T-helper 2 cell treated with Interferon-gamma antibody and Interleukin-4, amounts not matched to agents 100 ng/mL and 5 ng/mL, for 36 hours (primary cell): ENCODE measurements at regions not wholly inside any gene's neighbourhood (a gene's known extent, or its start where the extent isn't known, plus 50 kb on each side); places are given as distances from the start of the nearest gene placed in this dataset.

Experiments
- intact Hi-C: fragments of 100-400 bp; cut with micrococcal nuclease; formaldehyde crosslinking; loops from one replicate; pipeline ENCODE4 v1.15.1; 2023

DNA sequence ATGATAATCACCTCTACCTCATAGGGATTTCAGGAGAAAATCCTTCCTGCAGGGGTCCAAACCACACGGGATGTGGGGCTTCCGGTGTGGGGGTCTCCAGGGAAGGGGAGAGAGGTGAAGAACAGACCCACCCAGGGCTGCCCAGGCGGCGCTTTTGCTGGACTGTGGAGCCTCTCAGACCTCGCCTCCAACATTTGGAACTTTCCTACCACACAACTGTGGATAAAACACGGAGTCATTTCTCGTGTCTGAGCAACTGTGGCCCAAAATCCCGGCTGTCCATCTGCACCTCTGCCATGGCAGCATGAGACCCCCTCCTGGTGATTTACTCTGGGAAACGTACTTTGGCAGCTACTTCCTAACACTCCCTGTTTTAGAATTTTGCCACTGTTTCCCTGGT is 307.8 kb upstream of the IRX4 start:
- intact Hi-C loops = no loop called here

DNA sequence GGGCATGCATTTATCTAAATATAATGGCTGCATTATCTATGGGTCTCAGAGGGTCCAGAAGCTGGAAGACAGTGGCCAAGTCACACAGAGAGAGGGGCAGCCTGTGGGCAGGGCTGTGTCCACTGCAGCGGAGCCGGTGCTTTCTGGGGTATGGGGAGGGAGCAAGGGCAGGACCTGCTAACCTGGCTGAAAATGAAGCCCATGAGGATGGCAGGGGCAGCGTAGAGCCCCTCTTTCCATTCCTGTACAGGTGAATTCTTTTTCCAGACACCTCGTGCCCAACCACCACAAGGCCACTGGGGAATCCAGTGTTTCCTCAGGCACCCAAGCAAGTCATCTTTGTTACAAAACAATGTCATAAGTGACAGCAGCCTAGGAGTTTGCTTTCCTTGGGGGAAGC is 305.9 kb upstream of the IRX4 start:
- intact Hi-C loops = no loop called here

DNA sequence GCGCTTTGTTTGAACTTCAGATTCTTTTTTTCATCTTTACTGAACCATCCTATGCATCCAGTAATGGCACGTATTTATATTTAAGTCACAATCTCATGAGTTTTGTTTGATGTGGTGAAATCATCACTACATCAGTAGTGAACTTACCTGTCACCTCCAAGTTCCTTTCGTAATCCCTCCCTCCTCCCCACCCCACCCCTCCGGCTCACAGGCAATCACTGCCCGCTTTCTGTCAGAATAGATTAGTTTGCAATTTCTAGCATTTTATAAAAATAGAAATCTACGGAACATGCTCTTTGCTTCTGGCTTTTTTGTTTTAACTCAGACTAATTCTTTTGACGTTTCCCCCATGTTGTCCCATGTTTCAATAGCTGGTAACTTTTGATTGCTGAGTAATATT is 305.4 kb upstream of the IRX4 start:
- intact Hi-C loops = no loop called here

DNA sequence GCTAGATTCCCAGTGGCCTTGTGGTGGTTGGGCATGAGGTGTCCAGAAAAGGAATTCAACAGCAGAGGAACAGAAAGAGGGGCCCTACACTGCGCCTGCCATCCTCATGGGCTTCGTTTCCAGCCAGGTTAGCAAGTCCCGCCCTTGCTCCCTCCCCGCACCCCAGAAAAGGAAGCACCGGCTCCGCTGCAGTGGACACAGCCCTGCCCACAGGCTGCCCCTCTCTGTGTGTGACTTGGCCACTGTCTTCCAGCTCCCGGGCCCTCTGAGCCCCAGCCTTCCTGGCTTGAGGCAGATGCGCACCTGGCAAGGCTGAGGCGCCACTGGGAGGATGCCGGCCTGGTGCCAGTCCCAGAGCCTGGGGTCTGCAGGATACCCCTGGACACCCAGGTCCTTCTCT is 305.0 kb upstream of the IRX4 start:
- intact Hi-C loops = no loop called here

DNA sequence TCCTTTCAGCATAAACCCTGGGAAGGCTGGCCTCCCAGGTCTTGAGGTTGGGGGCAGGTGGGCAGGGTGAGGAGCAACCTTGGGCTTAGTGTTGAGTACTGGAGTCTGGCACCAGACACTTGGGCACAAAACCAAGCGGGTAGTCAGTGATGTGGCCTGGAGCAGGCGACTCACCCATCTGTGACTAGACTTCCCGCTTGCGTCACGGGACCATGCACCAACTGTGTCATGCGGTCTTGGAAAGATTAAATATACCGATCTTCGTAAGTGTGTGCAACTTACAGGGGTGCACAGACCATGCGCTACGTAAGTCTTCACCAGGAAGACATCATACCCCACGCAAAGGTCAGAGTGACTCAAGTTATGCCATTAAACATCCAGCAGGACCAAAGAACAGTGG is 304.4 kb upstream of the IRX4 start:
- intact Hi-C loops = no loop called here

DNA sequence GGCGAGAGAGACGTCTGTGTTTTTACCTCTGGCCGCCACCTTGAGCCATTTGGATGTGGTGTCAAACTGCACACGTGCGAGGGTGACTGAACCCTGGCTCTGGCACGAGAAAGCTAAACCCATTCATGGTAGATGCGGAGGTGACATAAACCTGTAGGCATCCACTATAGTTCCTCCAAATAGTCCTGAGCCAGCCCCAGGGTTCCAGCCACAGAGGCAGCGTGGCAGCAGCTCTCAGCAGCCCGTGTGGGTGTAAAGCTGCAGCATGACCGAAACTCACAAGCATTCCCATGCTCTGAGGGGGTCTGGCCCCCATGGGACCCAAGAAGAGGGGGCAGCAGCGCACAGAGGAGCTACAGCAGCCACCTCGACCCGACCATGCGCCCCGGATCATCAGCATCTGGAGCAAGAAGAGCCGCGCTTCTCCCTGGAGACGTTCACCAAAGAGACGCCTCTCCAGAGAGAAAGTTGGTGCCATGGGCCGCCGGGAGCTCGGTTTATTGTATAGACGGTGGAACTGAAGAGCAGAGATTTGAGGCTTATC is 303.8 kb upstream of the IRX4 start:
- intact Hi-C loops = no loop called here

DNA sequence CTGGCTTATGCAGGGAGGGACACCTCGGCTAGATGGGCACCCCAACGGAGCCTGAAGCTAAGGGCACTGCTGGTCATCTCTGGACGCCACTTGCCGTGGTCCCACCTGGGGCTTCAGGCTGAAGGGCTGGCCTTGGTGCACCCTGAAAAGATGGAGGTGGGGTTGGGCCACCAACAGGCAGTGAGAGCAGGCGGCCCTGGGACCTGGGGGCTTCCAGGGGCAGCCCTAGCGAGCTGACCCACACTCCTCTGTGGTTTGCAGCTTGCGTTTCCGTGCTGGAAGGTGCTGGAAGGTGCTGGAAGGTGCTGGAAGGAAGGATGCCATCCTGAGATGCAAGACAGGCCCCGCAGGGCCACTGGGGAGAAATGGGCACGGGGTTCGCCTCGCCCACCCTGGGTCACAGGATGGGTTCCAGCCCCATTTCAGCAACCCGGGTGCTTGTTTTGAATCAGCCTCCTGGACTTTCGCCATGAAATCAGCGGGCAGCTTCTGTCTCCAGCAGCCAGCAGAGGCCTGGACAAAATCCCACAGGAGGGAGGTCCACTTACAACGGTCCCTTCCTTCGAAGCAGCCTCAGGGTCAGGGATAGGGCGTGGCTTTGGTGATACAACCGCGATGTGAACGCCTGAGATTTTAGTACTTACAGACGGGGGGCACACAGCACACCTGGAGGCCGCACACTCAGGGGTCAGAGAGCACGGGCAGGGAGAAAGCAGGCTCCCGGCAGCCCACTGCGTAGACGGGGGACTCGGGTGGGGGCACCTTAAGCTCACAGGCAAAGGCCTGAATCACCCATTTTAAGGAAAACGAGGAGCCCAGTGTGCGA is 303.1 kb upstream of the IRX4 start:
- intact Hi-C loops = no loop called here

DNA sequence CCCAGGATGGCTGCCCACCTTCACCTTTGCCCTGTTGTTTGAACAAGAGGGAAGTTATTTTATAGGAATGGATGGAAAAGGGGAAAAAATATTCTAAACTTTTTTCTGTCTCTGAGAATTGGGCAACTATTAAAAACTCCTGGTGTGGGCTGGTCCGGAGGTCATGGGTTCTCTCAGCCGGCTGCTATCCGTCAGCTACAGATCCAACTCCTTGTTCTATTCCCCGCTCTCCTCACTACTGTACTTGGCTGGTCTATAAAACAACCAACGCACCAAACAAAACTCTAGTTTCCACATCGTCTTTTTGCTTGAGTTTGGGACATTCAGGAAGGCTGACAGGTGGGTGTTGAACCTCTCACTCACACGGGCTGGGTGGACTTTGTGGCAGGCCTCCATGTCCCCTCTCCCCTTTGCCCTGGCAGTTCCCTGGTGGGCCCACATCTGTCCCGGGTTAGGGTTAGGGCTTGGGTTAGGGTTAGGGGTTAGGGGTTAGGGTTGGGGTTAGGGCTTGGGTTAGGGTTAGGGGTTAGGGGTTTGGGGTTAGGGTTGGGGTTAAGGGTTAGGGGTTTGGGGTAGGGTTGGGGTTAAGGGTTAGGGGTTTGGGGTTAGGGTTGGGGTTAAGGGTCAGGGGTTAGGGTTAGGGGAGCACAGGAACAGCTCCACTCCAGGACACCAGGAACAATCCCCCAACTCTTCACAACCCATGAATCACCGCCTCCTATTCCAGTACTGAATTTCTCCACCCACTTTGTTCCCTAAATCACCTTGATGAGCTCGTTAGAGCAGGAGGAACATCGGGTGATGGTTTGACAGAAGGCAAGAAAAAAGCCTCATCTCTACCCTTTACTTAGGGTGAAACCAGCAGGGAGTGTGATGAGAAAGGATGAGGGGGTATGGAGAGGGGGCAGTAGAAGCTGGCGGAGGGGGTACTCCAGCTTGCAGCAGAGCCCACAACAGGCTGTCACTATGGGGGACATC is 302.1 kb upstream of the IRX4 start:
- intact Hi-C loops = no loop called here

DNA sequence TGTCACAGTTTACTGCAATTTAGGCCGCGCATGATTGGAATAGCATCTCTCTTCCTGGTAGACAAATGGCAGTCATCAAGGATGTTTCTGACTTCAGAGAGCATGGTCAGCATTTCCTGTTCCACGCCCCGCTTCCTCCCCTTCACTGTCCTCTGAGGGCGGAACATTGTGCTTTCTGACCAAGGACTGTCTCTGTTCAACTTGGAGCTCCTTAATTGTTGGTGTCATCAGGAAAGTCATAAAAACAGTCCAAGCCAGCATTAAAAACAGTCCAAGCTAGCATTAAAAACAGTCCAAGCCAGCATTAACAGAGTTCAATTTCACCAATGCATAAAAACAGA is 301.3 kb upstream of the IRX4 start:
- intact Hi-C loops = no loop called here

DNA sequence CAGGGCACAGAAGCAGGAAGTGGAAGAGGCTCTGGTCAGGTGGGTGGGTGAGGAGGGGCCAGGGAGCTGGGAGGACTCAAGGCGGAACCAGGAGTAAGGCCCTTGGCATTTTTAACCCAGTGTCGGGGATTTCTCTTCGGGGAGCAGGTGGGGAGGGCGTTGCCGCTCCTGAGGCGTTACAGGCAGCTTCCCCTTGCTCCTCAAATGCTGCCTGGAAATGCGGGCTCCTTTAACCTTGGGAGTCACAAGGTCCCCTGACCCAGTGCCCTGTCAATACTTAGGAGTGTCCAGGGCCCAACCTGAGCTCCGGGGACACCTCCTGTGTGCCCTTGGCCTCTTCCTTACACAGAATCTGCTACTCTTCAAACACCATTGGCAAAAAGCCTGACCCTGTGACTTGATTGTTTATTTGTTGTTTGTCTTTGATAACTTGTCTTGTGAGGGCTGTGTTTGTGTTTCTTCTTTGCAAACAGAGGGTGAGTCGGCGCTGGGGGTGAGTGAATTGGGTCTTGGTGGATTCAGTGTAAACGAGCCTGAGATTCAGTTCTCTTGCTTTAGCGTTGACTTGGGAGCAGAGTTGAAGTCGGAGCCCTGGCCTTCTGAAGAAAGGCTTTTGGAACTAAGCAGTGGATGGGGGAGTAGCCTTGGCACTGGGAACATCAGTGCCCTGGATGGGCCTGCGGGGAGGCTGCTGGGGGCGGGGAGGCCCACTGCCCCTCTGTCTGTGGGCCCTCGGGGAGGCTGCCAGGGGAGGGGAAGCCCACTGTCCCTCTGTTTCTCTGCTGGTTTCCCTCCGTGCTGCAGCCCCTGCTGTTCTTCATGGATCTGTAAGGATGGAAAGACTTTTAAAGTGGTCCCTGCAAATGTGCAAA is 300.7 kb upstream of the IRX4 start:
- intact Hi-C loops = no loop called here

DNA sequence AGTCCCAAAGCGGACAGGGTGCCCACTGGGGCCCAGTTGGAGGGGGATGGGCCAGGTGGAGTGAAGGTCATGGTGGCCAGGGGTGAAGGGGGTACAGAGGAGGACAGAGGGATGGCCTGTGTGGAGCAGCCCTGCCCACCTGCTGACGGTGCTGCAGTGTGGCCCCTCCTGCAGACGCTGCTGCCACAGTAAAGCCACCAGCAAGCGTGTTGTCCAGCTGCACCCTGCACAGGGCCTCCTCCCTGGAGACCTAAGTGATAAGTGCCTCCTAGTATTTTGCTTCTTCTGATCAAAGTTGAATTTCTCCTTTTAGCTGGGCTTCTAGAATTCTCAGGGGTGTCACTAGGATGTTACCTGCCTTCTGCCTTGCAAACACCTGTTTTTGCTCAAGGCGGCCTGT is 299.3 kb upstream of the IRX4 start:
- intact Hi-C loops = no loop called here

DNA sequence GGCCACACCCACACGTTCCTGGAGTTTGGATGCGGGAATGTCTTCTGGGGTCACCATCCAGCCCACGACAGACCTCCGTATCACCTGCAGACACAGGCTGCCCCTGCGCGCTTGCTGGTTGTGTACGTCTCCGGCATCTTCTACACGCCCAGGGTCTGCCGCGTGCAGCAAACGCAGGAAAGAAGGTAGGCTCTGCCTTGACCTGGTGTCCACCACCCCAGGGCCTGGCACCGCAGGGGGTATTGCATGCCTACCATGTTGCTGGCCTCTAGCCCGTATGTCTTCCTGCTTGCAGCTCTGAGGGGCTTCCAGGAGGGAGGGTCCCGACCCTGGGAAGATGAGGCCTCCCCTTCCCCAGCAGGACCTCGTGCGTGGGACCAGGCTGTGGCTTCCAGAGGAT is 298.8 kb upstream of the IRX4 start:
- intact Hi-C loops = no loop called here

DNA sequence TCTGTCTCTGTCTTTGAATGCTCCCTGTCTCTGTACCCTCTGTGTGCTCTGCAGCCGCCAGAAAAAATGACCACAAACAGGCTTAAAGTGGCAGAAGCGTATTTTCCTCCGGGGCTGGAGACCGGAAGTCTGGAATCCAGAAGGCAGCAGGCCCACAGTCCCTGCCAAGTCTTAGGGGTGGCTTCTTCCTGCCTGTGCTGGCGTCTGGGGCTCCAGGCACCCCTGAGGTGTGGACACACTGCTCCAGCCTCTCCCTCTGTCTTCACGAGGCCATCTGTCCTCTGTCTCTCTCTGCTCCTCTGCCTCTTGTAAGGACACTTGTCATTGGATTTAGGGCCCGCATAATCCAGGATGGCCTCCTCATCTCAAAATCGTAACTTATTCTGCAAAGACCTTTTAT is 298.4 kb upstream of the IRX4 start:
- intact Hi-C loops = no loop called here

DNA sequence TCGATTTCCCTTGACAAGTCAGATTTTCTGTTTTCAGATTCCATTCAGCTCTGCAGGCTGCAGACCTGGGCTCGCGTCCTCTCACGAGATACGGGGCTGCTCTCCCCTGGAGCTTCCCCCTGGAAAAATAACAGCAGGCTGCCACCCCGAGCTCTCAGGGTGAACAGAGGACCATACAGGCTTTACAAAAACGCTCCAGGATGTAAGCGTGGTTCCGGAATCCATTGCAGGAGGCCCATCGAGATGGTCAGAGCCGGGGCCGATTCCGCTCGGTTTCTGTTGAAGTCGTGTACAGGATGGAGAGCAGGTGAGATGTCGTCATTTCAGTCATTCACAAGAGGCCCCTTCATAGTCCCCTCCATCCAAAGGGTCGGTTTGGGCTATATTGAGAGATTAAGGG is 297.7 kb upstream of the IRX4 start:
- intact Hi-C loops = no loop called here

DNA sequence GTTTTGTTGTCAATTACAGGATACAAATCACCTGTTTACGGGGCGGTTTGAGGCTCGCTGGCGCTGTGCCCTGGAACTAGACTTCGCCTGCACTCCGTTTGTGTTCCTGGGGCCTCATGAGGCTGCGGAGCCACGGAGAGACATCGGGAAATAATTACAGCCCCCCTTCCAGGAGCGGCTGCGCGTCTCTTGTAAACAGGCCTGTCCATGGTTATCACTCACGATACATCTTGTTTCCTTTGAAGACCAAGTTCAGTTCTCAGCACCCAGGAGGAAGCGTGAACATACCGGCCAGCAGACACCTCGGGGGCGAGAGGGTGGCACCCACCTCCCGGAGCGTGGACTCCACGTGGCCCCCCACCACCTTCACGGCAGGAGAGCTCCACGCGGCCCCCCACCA is 297.1 kb upstream of the IRX4 start:
- intact Hi-C loops = no loop called here

DNA sequence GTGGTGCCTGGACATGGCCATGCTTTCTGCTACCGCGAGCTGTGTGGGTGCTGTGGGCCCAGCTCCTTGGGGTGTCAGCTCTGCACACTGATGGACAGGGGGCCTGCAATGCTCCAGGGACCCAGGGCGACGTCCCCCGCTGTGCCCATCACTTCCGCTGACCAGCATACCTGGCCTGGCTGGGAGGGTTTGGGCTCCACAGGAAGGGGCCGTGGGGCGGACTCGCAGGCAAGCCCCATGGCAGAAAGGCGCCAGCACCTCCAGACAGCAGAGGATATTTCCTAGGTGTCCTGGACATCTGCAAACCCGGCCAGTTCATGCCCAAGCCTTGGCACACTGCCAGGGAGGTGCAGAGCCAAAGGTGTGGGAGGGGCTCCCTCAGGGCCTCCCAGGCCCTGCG is 295.8 kb upstream of the IRX4 start:
- intact Hi-C loops = no loop called here

DNA sequence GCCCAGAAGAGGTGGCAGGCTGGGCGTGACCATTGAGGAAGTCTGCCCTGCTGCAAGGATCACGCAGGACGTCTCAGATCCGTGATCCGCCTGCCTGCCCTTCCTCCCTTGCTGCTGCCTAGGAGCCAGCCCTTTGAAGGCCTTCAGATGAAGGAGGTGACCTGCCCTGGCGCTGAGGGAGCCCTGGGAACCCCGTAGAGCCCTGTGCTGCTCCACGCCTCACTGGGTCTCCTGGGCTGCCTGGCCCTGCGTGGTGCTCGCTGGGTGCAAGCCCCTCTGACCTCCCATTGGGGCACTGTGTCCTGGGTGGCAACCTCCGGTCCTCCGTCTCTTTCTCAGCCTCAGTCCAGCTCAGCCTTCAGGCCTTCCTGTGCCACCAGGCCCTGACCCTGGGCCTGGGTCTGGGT is 295.3 kb upstream of the IRX4 start:
- intact Hi-C loops = no loop called here

DNA sequence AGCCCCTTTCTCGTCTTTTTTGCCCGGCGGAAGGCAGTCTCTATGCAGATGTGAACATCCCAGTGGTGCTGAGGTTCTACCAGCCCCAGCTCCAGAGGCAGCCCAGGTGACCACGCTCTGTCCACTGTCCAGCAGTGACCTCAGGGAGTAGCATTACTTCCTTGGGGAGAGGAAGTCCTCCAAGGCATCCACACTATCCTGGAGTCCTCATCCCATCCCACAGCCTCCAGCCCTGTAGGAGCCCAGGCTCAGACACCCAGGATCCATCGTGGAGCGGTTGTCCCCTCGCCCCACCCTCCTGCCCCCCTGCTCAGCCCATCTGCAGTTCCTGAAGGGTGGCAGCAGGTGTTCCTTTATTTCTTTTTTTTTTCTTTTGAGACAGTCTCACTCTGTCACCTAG is 294.5 kb upstream of the IRX4 start:
- intact Hi-C loops = no loop called here

DNA sequence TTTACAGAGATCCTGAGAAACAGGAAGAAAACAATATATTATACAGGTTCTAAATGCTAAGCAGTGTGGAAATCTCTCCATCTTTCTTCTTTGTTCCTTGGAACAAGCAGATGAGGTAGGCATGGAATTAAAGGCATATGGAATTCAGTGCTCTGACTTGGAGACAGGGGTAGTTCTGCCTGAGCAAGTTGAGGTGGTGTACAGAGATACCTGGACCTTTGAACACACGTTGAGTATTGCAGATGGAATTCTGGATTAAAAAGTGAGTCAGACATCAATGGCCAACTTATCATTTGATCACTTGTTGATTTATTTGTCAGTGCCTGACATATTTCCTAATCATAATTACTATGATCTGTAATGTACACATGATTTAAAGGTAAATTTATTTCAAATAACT is 293.9 kb upstream of the IRX4 start:
- intact Hi-C loops = no loop called here

DNA sequence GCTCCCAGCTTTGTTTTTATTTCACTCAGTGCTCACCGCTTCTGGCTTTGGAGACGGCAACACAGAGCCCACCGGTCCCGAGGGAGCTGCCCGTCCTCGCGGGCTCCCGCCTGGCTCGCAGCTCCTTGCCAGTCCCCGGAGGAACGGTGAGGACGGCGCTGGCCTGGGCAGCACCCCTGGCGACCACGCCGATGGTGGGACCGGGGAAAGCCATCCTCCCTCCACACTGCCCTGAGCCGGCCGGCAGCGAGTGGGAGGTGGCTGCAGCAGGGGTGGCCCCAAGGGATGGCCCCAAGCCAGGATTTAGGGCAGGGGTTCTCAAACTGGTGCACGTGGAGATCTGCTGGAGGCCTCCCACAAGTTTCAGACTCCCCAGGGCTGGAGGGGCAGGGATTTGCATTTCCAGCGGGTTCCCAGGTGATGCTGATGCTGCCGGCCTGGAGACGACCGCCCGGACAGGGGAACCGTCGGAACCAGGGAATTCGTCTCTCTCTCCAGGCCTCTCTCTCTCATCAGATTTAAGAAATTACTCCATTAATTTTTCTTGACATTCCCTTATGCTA is 293.2 kb upstream of the IRX4 start:
- intact Hi-C loops = no loop called here

DNA sequence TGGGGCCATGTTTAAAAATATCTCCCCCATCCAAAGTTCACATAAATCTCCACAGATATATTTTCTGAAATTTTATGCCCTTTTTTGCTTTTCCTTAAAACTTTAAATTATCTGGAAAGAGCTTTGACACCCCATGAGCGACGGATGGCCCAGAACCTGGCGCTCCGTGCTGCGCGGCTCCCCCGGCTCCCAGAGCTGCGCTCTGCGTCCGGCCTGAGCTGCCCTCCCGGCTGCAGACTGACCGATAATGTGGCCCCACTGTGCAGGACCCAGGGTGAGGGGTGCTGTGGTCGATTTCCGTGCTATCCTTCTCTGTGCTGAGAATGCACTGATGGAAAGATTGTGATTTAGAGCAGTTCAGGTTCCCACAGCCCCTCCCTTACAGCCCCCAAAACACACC is 292.3 kb upstream of the IRX4 start:
- intact Hi-C loops = no loop called here
